Lower lobe of right lung (tissue), 2 donors: ENCODE measurements at regions not wholly inside any gene's neighbourhood (a gene's known extent, or its start where the extent isn't known, plus 50 kb on each side); places are given as distances from the start of the nearest gene placed in this dataset.
"Not testable (repeated sequence)": the region's sequence is repeated elsewhere in the genome, so short reads cannot be mapped to it uniquely, and the experiment has no call there.

Source experiments
- ATAC-seq, 2 donors: fragments of 200-7000 bp; cut with Tn5 transposase; one replicate each; pipeline ENCODE4 v1.9.1; 2020 to 2022; ENCODE audit warnings: mild to moderate bottlenecking in 2 of 2, moderate library complexity in 2 of 2
- DNase-seq: peaks from one replicate; pipeline ENCODE4 v3.0.0-alpha.2; 2020
- H3K27ac ChIP-seq: fragments of 200-600 bp; one replicate; pipeline ENCODE4 v1.8.0; 2022
- H3K27me3 ChIP-seq: fragments of 200-600 bp; one replicate; pipeline ENCODE4 v1.8.0; 2022; ENCODE audit warnings: low read depth
- H3K36me3 ChIP-seq: fragments of 200-600 bp; one replicate; pipeline ENCODE4 v1.8.0; 2022; ENCODE audit warnings: mild to moderate bottlenecking
- H3K4me1 ChIP-seq: fragments of 200-600 bp; one replicate; pipeline ENCODE4 v1.8.0; 2022
- H3K4me3 ChIP-seq: fragments of 200-600 bp; one replicate; pipeline ENCODE4 v1.8.0; 2022; ENCODE audit warnings: mild to moderate bottlenecking
- H3K9me3 ChIP-seq: fragments of 200-600 bp; one replicate; pipeline ENCODE4 v1.8.0; 2022
- CTCF ChIP-seq: fragments of 200-600 bp; IDR thresholded peaks from one replicate; pipeline ENCODE4 v1.8.0; 2022; ENCODE audit warnings: antibody characterized with exemption, mild to moderate bottlenecking
- intact Hi-C: fragments of 100-400 bp; cut with DNase I; formaldehyde crosslinking; loops from one replicate; pipeline ENCODE4 v1.11.0; 2022
- donor health status: DM: no; HTN: yes; CAD: no; lungs with severe emphysema.

GRCh38 chr5:44756097-44756496 is 52.6 kb upstream of the MRPS30 start:
- H3K27me3 ChIP-seq, H3K4me3 ChIP-seq, H3K4me1 ChIP-seq, intact Hi-C loops, H3K9me3 ChIP-seq, ATAC-seq, DNase-seq, H3K27ac ChIP-seq, H3K36me3 ChIP-seq: not testable (repeated sequence)

GRCh38 chr5:44747396-44747795 is 61.4 kb upstream of the MRPS30 start:
- ATAC-seq (no peak), DNase-seq (no peak)
- H3K4me1 ChIP-seq, result no peaks in the 10 kb centered on the region
- no peaks in the 10 kb centered on the region for H3K9me3 ChIP-seq
- H3K36me3 ChIP-seq, result no peaks in the 10 kb centered on the region
- H3K27me3 ChIP-seq, result no peaks in the 10 kb centered on the region
- no peak overlapping the region for H3K4me3 ChIP-seq
- no peak overlapping the region for H3K27ac ChIP-seq
- TF ChIP-seq CTCF, result no peak
- intact Hi-C loops, result no loop called here

GRCh38 chr5:44740660-44741059 is 68.1 kb upstream of the MRPS30 start:
- no peak for TF ChIP-seq CTCF
- Histone ChIP-seq H3K36me3 (no peaks in the 10 kb centered on the region), H3K4me3 (no peak overlapping the region), H3K9me3 (no peaks in the 10 kb centered on the region), H3K27ac (no peak overlapping the region), H3K27me3 (no peaks in the 10 kb centered on the region), H3K4me1 (no peaks in the 10 kb centered on the region)
- intact Hi-C loops, result no loop called here
- DNase-seq (no peak), ATAC-seq (no peak)

- H3K36me3 ChIP-seq, result no peaks in the 10 kb centered on the region
- intact Hi-C loops, result no loop called here
- no peak overlapping the region for H3K27ac ChIP-seq
- no peaks in the 10 kb centered on the region for H3K4me1 ChIP-seq
- no peak overlapping the region for H3K4me3 ChIP-seq
- no peak for ATAC-seq
- H3K27me3 ChIP-seq, result no peaks in the 10 kb centered on the region
- no peak for TF ChIP-seq CTCF
- no peak for DNase-seq
- H3K9me3 ChIP-seq, result no peaks in the 10 kb centered on the region
Observed at GRCh38 chr5:44729536-44729935, 79.2 kb upstream of the MRPS30 start.

GRCh38 chr5:44727100-44727499 is 81.6 kb upstream of the MRPS30 start:
- no peaks in the 10 kb centered on the region for H3K4me1 ChIP-seq
- TF ChIP-seq CTCF, result no peak
- no peak overlapping the region for H3K27ac ChIP-seq
- H3K9me3 ChIP-seq, result no peaks in the 10 kb centered on the region
- no peak overlapping the region for H3K4me3 ChIP-seq
- ATAC-seq (no peak), DNase-seq (no peak)
- H3K27me3 ChIP-seq, result no peaks in the 10 kb centered on the region
- no peaks in the 10 kb centered on the region for H3K36me3 ChIP-seq
- intact Hi-C loops, result no loop called here

- H3K36me3 ChIP-seq, result no peaks in the 10 kb centered on the region
- ATAC-seq (no peak), DNase-seq (no peak)
- TF ChIP-seq CTCF, result no peak
- no peaks in the 10 kb centered on the region for H3K9me3 ChIP-seq
- no peaks in the 10 kb centered on the region for H3K4me1 ChIP-seq
- no peak overlapping the region for H3K4me3 ChIP-seq
- no peaks in the 10 kb centered on the region for H3K27me3 ChIP-seq
- intact Hi-C loops, result no loop called here
- H3K27ac ChIP-seq, result no peak overlapping the region
Observed at GRCh38 chr5:44719856-44720255, 88.9 kb upstream of the MRPS30 start.
